Activated CD4-positive, alpha-beta T cell treated with anti-CD3 and anti-CD28 coated beads, Interleukin-2, amount 10 ng/mL, durations not matched to agents 24 days and 14 days (primary cell): ENCODE measurements at regions not wholly inside any gene's neighbourhood (a gene's known extent, or its start where the extent isn't known, plus 50 kb on each side); places are given as distances from the start of the nearest gene placed in this dataset.

ENCODE experiments used
- DNase-seq: peaks from one replicate; pipeline ENCODE4 v3.0.0; 2022
- H3K27ac Mint-ChIP-seq: one replicate; pipeline ENCODE4 v1.8.0; 2022; ENCODE audit warnings: mild to moderate bottlenecking, mixed read lengths
- H3K27me3 Mint-ChIP-seq: one replicate; pipeline ENCODE4 v1.8.0; 2022; ENCODE audit warnings: mixed read lengths
- H3K36me3 Mint-ChIP-seq: one replicate; pipeline ENCODE4 v1.8.0; 2022; ENCODE audit warnings: low read depth, mild to moderate bottlenecking, mixed read lengths
- H3K4me1 Mint-ChIP-seq: one replicate; pipeline ENCODE4 v1.8.0; 2021; ENCODE audit warnings: mixed read lengths
- H3K4me3 Mint-ChIP-seq: one replicate; pipeline ENCODE4 v1.8.0; 2022; ENCODE audit warnings: mild to moderate bottlenecking, moderate library complexity, mixed read lengths
- H3K9me3 Mint-ChIP-seq: one replicate; pipeline ENCODE4 v1.8.0; 2021; ENCODE audit warnings: mixed read lengths
- intact Hi-C: fragments of 100-400 bp; cut with micrococcal nuclease; formaldehyde crosslinking; loops from one replicate; pipeline ENCODE4 v1.15.1; 2023

DNA sequence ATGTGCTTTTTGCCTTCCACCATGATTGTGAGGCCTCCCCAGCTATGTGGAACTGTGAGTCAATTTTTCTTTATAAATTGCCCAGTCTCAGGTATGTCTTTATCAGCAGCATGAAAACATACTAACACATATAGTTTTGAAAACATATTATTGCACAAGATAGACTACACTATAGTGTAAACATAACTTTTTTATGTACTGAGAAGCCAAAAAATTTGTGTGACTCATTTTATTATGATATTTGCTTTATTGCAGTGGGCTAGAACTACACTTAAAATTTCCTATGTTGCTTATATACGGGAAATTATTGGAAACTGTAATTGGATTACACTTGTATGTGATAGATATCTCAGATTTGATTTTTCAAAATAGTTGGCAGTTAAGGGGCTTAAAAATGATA is 885.5 kb upstream of the FBXO33 start:
- Mint-ChIP-seq H3K4me1 (no peaks in the 10 kb centered on the region), H3K27ac (no peak overlapping the region), H3K27me3 (no peaks in the 10 kb centered on the region), H3K4me3 (no peak overlapping the region), H3K9me3 (no peaks in the 10 kb centered on the region), H3K36me3 (no peaks in the 10 kb centered on the region)
- intact Hi-C loops: no loop called here
- DNase-seq: no peak

DNA sequence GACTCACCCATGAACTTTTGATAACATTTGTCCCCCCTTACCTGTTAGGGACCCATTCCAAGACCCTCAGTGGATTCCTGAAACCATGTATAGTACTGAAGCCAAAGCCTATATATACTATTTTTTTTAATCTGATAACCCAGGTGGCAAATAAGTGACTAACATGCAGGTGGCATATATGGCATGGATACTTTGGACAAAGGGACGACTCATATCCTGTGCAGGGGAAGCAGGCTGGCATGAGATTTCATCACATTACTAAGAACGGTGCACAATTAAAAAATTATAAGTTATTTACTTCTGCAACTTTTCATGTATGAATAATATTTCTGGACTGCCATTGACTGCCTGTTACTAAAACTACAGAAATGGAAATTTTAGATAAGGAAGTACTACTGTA is 880.1 kb upstream of the FBXO33 start:
- Mint-ChIP-seq H3K9me3 (no peaks in the 10 kb centered on the region), H3K27me3 (no peaks in the 10 kb centered on the region), H3K36me3 (no peaks in the 10 kb centered on the region), H3K4me3 (no peak overlapping the region), H3K4me1 (no peaks in the 10 kb centered on the region), H3K27ac (no peak overlapping the region)
- intact Hi-C loops: no loop called here
- DNase-seq: no peak

DNA sequence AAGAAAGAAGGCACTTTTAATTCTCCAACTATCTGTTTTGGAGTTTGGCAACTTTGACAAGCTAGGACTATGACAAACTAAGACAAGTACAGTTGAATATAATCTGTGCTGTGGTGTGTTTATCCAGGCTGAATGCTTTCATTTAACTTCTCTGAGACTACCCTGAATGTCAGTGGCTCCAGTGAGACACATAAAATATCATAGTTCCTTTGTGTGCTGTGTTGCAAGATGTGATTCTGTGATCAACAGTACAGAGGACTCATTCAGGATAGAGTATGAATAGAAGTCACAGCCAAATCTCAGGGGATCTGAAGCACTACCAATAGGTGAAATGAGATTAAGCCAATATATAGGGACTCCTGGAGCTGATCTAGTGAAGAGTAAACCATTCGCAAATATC is 876.9 kb upstream of the FBXO33 start:
- Mint-ChIP-seq H3K4me3 (no peak overlapping the region), H3K27me3 (no peaks in the 10 kb centered on the region), H3K4me1 (no peaks in the 10 kb centered on the region), H3K36me3 (no peaks in the 10 kb centered on the region), H3K27ac (no peak overlapping the region), H3K9me3 (no peaks in the 10 kb centered on the region)
- DNase-seq: no peak
- intact Hi-C loops: no loop called here

DNA sequence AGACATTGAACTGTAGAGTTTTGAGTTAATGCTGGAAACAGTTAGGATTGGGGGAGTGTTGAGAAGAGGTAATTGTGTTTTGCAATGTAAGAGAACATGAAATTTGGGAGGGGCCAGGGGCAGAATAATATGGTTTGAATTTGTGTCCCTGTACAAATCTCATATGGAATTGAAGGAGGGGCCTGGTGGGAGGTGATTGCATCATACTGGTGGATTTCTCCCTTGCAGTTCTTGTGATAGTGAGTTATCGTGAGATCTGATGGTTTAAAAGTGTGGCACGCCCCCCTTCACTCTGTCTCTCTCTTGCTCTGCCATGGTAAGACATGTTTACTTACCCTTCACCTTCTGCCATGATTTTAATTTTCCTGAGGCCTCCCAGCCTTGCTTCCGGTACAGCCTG is 876.0 kb upstream of the FBXO33 start:
- intact Hi-C loops: no loop called here
- no peak overlapping the region for H3K4me3 Mint-ChIP-seq
- H3K36me3 Mint-ChIP-seq: no peaks in the 10 kb centered on the region
- no peaks in the 10 kb centered on the region for H3K4me1 Mint-ChIP-seq
- no peaks in the 10 kb centered on the region for H3K9me3 Mint-ChIP-seq
- H3K27ac Mint-ChIP-seq: no peak overlapping the region
- no peak for DNase-seq
- no peaks in the 10 kb centered on the region for H3K27me3 Mint-ChIP-seq

DNA sequence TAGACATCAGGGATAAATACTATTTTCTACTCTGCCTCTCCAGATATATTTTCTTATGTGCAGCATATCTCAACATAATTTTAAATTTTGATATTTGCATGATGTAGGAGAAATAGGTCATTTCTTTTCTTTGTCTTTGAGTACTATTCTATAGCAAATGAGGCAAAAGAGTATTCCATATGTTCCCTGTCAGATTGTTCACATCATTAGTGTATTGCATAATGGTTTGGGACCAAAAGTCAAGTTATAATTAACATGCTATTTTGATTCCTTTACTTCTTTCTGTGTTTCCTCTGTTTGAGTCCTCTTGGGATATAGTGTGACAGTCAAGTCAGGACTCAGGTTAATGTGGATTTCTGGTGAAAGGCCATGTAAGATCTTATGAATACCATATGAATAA is 864.6 kb upstream of the FBXO33 start:
- H3K36me3 Mint-ChIP-seq: no peaks in the 10 kb centered on the region
- H3K4me3 Mint-ChIP-seq: no peak overlapping the region
- H3K27ac Mint-ChIP-seq: no peak overlapping the region
- no peaks in the 10 kb centered on the region for H3K4me1 Mint-ChIP-seq
- DNase-seq: no peak
- no peaks in the 10 kb centered on the region for H3K27me3 Mint-ChIP-seq
- H3K9me3 Mint-ChIP-seq: peaks cover 10% of the 10 kb centered on the region
- intact Hi-C loops: no loop called here

DNA sequence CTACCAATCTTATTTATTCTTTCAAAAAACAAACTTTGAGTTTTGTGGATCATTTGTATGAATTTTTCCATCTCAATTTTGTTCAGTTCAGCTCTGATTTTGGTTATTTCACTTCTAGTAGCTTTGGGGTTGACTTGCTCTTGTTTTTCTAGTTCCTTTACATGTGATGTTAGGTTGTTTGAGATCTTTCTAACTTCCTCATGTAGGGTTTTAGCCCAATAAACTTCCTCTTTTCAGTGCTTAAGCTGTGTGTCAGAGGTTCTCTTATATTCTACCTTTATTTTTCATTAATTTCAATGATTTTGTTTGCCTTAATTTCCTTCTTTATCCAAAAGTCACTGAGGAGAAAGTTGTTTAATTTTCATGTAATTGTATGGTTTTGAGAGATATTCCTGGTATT is 860.4 kb upstream of the FBXO33 start:
- no peak for DNase-seq
- Mint-ChIP-seq H3K27me3 (no peaks in the 10 kb centered on the region), H3K9me3 (peaks cover 17% of the 10 kb centered on the region), H3K4me3 (no peak overlapping the region), H3K27ac (no peak overlapping the region), H3K4me1 (no peaks in the 10 kb centered on the region), H3K36me3 (no peaks in the 10 kb centered on the region)
- intact Hi-C loops: no loop called here

DNA sequence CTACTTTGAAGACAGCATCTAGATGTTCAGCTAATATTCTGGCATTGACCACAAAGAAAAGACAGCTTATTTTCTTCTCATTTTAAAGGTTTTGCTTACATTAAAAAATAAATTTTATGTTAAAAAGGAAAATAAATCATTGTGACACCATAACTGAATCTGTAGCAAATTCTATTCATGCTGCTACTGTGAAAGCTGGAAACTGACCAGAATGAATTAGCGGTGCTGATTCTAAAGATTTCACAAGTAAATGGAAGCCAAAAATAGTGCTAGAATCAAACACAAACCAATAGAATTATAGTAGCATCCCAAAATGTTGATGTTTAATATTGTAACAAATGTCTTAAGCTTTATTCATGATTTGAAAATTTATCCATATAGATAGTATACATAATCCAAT is 850.0 kb upstream of the FBXO33 start:
- H3K4me3 Mint-ChIP-seq: no peak overlapping the region
- no peaks in the 10 kb centered on the region for H3K27me3 Mint-ChIP-seq
- H3K36me3 Mint-ChIP-seq: no peaks in the 10 kb centered on the region
- no peaks in the 10 kb centered on the region for H3K4me1 Mint-ChIP-seq
- H3K9me3 Mint-ChIP-seq: no peaks in the 10 kb centered on the region
- intact Hi-C loops: no loop called here
- DNase-seq: no peak
- no peak overlapping the region for H3K27ac Mint-ChIP-seq

DNA sequence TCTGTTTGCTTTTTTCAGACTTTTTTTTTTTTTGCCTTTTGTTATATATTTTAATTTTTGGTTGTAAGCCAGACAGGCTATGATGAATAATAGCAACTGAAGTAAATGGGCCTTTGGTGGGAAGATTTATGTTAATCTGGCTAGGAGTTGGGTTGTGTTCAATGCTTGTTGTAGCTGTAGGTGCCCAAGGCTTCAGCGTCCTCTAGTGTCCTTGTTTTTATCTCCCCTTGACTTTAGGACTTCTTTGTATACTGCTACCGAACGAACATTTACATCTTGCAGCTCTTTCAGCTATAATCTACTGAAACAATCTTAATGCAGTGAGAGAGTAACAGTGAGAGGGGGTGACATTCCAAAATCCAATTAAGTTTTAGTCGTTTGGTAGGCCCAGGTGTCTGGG is 848.4 kb upstream of the FBXO33 start:
- H3K4me1 Mint-ChIP-seq: no peaks in the 10 kb centered on the region

DNA sequence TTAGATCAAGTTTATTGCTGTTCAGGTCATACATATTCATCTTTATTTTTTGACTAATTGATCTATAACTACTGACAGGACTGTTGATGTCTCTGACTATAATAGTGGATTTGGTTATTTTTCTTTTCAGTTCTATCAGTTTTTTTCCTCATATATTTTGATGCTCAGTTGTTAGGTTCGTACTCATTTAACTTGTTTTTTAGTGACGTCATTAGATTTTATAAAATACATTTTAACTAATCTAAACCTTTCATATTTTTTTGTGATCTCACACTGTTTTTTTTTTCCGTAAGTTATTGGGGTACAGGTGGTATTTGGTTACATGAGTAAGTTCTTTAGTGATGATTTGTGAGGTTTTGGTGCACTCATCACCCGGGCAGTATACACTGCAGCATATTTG is 841.2 kb upstream of the FBXO33 start:
- intact Hi-C loops: no loop called here
- Mint-ChIP-seq H3K4me3 (no peak overlapping the region), H3K27me3 (no peaks in the 10 kb centered on the region), H3K4me1 (no peaks in the 10 kb centered on the region), H3K36me3 (no peaks in the 10 kb centered on the region), H3K27ac (no peak overlapping the region), H3K9me3 (no peaks in the 10 kb centered on the region)
- no peak for DNase-seq

More for the DNA sequence above, 848.4 kb upstream of the FBXO33 start:
- Mint-ChIP-seq H3K27ac (no peak overlapping the region), H3K9me3 (no peaks in the 10 kb centered on the region), H3K4me3 (no peak overlapping the region), H3K36me3 (no peaks in the 10 kb centered on the region), H3K27me3 (no peaks in the 10 kb centered on the region)
- DNase-seq: no peak
- intact Hi-C loops: no loop called here

DNA sequence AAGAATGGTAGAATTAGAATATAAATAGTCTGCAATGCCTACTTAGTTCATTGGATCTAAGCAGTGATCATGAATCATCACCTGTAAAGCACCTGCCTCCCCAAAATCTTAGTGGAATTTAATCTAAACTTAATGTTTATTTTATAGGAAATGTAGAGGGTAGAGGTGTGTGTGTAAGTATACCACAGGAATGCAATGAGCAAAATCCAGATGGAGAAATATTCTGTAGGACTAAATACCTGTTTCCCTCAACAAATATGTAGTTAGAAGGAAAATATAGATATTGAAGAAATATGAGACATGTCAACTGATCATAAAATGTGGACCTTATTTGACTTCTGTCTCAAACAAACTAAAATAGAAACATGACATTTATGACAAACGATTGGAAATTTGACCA is 839.2 kb upstream of the FBXO33 start:
- no peak overlapping the region for H3K4me3 Mint-ChIP-seq
- no peaks in the 10 kb centered on the region for H3K36me3 Mint-ChIP-seq
- H3K9me3 Mint-ChIP-seq: no peaks in the 10 kb centered on the region
- no peaks in the 10 kb centered on the region for H3K4me1 Mint-ChIP-seq
- DNase-seq: no peak
- no peaks in the 10 kb centered on the region for H3K27me3 Mint-ChIP-seq
- intact Hi-C loops: no loop called here
- no peak overlapping the region for H3K27ac Mint-ChIP-seq

DNA sequence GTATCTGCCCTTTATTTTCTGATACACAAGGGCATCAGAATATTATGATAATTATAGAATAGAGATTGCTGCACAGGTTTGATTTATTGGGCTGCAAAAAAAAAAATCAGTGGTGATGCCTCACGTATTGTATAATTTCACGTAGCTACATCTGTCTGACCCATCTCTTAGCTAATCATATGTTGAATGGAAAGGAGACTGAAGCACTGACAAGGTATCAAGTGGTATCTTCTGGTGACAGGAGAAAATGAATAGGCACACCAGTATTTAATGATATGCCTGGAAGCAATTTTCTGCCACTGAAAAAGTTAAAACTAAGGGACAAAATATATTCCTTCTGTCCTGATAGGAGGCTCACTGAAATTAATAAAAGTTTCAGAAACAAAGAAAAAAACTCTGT is 837.2 kb upstream of the FBXO33 start:
- H3K9me3 Mint-ChIP-seq: peaks cover 5% of the 10 kb centered on the region
- no peaks in the 10 kb centered on the region for H3K27me3 Mint-ChIP-seq
- H3K36me3 Mint-ChIP-seq: no peaks in the 10 kb centered on the region
- H3K4me1 Mint-ChIP-seq: no peaks in the 10 kb centered on the region
- H3K27ac Mint-ChIP-seq: no peak overlapping the region
- DNase-seq: no peak
- no peak overlapping the region for H3K4me3 Mint-ChIP-seq
- intact Hi-C loops: no loop called here

DNA sequence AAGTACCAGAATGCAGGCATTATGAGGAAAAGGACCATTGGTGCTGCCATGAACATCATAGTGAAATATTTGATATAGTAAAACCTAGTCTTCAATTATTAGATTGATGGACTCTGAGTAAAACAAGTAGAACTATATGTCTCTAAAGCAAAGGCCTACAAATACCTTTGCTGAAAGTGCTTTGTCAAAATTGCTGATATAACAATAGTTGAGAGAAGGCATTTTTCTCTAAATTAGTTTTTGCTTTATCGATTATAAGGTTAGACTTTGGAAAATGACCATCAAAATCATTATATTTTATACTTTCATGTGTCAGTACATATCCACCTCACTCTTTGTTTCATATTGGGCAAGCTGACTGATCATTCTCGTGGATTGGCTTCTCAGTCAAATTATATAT is 836.0 kb upstream of the FBXO33 start:
- Mint-ChIP-seq H3K36me3 (no peaks in the 10 kb centered on the region), H3K4me3 (no peak overlapping the region), H3K27me3 (no peaks in the 10 kb centered on the region), H3K27ac (no peak overlapping the region), H3K9me3 (peaks cover 5% of the 10 kb centered on the region), H3K4me1 (no peaks in the 10 kb centered on the region)
- intact Hi-C loops: no loop called here
- DNase-seq: no peak

DNA sequence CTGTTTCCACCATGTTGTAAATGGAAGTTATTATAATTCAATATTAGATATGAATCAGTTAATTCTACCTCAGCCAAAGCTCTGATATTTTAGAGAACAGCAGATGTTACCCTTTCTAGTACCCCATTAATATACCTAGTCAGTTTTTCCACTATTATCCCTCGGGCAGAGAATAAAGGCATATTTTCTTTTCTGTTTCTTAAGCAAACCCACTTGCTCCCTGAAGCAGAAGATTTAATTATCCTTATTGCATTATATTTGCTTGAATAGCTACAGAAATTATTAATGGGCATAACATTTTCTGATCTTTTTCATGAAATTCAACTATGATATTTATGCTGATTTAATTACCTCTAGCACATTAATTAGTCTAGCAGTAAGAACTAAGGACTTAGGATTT is 832.9 kb upstream of the FBXO33 start:
- Mint-ChIP-seq H3K27me3 (no peaks in the 10 kb centered on the region), H3K36me3 (no peaks in the 10 kb centered on the region), H3K4me3 (no peak overlapping the region), H3K9me3 (peaks cover 5% of the 10 kb centered on the region), H3K27ac (no peak overlapping the region), H3K4me1 (no peaks in the 10 kb centered on the region)
- intact Hi-C loops: no loop called here
- no peak for DNase-seq

DNA sequence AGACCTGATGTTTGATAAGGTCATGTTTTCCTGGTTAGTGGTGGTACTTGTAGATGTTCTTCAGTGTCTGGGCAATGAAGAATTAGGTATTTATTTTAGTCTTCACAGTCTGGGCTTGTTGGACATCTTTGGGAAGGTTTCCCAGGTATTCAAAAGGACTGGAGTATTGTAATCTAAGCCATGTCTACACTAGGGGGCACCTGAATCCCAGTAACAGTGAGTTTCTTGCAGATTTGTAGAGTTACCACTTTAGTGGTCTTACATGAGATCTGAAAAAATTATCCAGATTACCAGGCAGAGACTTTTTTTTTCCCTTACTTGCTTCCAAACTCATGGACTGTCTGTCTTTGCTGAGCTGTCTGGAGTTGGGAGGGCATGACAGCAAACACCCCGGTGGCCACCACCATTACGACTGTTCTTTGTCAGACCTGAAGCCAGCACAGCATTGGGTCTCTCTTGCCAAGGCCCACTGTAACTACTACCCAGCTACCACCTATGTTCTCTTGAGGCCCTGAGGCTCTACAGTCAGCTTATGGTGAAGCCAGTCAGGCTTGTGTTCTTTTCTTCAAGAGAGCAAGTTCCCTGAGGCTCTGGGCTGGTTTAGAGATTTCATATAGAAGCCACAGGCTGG is 820.7 kb upstream of the FBXO33 start:
- H3K9me3 Mint-ChIP-seq: peaks cover 3% of the 10 kb centered on the region
- H3K4me1 Mint-ChIP-seq: no peaks in the 10 kb centered on the region
- H3K27me3 Mint-ChIP-seq: no peaks in the 10 kb centered on the region
- H3K36me3 Mint-ChIP-seq: no peaks in the 10 kb centered on the region
- H3K4me3 Mint-ChIP-seq: no peak overlapping the region
- DNase-seq: no peak
- no peak overlapping the region for H3K27ac Mint-ChIP-seq
- intact Hi-C loops: no loop called here

DNA sequence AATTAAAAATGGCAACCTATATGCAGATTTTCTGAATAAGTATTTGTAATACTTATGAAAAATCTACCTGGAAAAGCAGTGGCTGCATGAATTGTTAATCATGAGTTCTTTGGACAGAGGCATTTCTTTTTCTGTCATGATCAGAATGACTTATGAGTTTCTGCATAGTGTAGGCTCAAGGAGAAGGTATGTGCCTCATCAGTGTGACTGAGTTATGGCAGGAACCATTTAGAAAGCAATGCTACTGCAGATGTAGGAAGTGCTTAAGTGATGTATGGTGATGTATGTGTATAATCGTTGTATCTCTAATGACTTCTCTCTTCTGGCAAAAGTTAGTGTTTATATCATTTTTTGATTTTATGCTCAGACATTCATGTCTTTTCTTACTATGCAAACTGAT is 816.4 kb upstream of the FBXO33 start:
- H3K4me3 Mint-ChIP-seq: no peak overlapping the region
- no peaks in the 10 kb centered on the region for H3K9me3 Mint-ChIP-seq
- H3K4me1 Mint-ChIP-seq: no peaks in the 10 kb centered on the region
- H3K36me3 Mint-ChIP-seq: no peaks in the 10 kb centered on the region
- H3K27ac Mint-ChIP-seq: no peak overlapping the region
- DNase-seq: no peak
- no peaks in the 10 kb centered on the region for H3K27me3 Mint-ChIP-seq
- intact Hi-C loops: no loop called here
